ENCODE measurements at regions not wholly inside any gene's neighbourhood (a gene's known extent, or its start where the extent isn't known, plus 50 kb on each side); places are given as distances from the start of the nearest gene placed in this dataset.
A peak's percentile ranks its signal among the peaks of the same experiment; 100 is the strongest.

- H3K27me3 ChIP-seq: no peaks in the 10 kb centered on the region
- intact Hi-C loops (cut with DNase I; ENCODE audit: low total_unique reads): loop anchor here (10.0 kb wide), 1 partner anchor 56 kb away; no protein-coding TSS in a partner anchor
- H3K4me1 ChIP-seq: peaks cover 0 to 2% of the 10 kb centered on the region in 2 donors
- TF ChIP-seq POLR2A (IDR thresholded peaks at IDR 0.05) (peak in 1 of 2 donors; percentile 59), CTCF (IDR thresholded peaks at IDR 0.05) (no peak)
- H3K36me3 ChIP-seq: no peaks in the 10 kb centered on the region
- H3K4me3 ChIP-seq: peak overlapping the region; percentile 94 to 99
- H3K27ac ChIP-seq: peak overlapping the region; percentile 100
- peak; percentile 53 to 60 for DNase-seq
- H3K9me3 ChIP-seq: no peaks in the 10 kb centered on the region
These were observed 79.4 kb upstream of the PPARA start for GRCh38 chr22:46070803-46071450.

- peak in 1 of 4 experiments; percentile 1 for TF ChIP-seq CTCF (IDR thresholded peaks at IDR 0.05)
- peak; percentile 63 to 87 for TF ChIP-seq POLR2A (IDR thresholded peaks at IDR 0.05)
- peak; percentile 95 to 97 for DNase-seq
- Histone ChIP-seq H3K27ac (peak overlapping the region; percentile 99 to 100), H3K4me3 (peak overlapping the region; percentile 88 to 94), H3K27me3 (no peaks in the 10 kb centered on the region), H3K9me3 (no peaks in the 10 kb centered on the region), H3K36me3 (no peaks in the 10 kb centered on the region), H3K4me1 (peaks cover 0 to 7% of the 10 kb centered on the region in 2 donors)
- intact Hi-C loops (cut with DNase I; ENCODE audit: low total_unique reads): loop anchor here (10.0 kb wide), 1 partner anchor 57 kb away; no protein-coding TSS in a partner anchor
These were observed 78.7 kb upstream of the PPARA start for GRCh38 chr22:46071451-46072109.

GRCh38 chr22:46072110-46072881 lies 78.0 kb upstream of the PPARA start:
- peaks cover 0 to 10% of the 10 kb centered on the region in 2 donors for H3K4me1 ChIP-seq
- no peaks in the 10 kb centered on the region for H3K9me3 ChIP-seq
- DNase-seq: peak; percentile 47 to 49
- H3K27ac ChIP-seq: peak overlapping the region; percentile 99 to 100
- H3K4me3 ChIP-seq: peak overlapping the region; percentile 88 to 94
- no peaks in the 10 kb centered on the region for H3K27me3 ChIP-seq
- TF ChIP-seq POLR2A (IDR thresholded peaks at IDR 0.05): no peak
- no peak for TF ChIP-seq CTCF (IDR thresholded peaks at IDR 0.05)
- no peaks in the 10 kb centered on the region for H3K36me3 ChIP-seq
- intact Hi-C loops (cut with DNase I; ENCODE audit: low total_unique reads): loop anchor here (10.0 kb wide), 1 partner anchor 57 kb away; no protein-coding TSS in a partner anchor

- H3K27me3 ChIP-seq: no peaks in the 10 kb centered on the region
- DNase-seq: peak in 1 of 2 donors; percentile 13
- H3K9me3 ChIP-seq: no peaks in the 10 kb centered on the region
- H3K36me3 ChIP-seq: no peaks in the 10 kb centered on the region
- H3K27ac ChIP-seq: peak overlapping the region; percentile 99 to 100
- TF ChIP-seq POLR2A (IDR thresholded peaks at IDR 0.05): no peak
- no peak for TF ChIP-seq CTCF (IDR thresholded peaks at IDR 0.05)
- H3K4me3 ChIP-seq: peak overlapping the region; percentile 88 to 94
- peaks cover 0 to 11% of the 10 kb centered on the region in 2 donors for H3K4me1 ChIP-seq
- intact Hi-C loops (cut with DNase I; ENCODE audit: low total_unique reads): loop anchor here (10.0 kb wide), 1 partner anchor 58 kb away; no protein-coding TSS in a partner anchor
These were observed 77.2 kb upstream of the PPARA start for GRCh38 chr22:46072981-46073682.
